IMR-90 (cell line): ENCODE measurements at regions not wholly inside any gene's neighbourhood (a gene's known extent, or its start where the extent isn't known, plus 50 kb on each side); places are given as distances from the start of the nearest gene placed in this dataset.

Experiments used
- ATAC-seq: fragments of 200-7000 bp; cut with Tn5 transposase; 2 replicates; pipeline ENCODE4 v1.9.1; 2020; ENCODE audit warnings: low read depth, mild to moderate bottlenecking, moderate library complexity
- BruUV-seq: library from RNA; stranded (reverse); fragments of 400-500 nt; replicated peaks from 2 replicates; lab custom pipeline; 2021; lab: Mats Ljungman, UMichigan
- CTCF ChIA-PET: fragments of 300-600 bp; formaldehyde crosslinking; extraction: SDS; loops from one replicate; lab custom pipeline; 2021; ENCODE audit warnings: antibody characterized with exemption; lab: Yijun Ruan, JAX
- POLR2A ChIA-PET: fragments of 300-600 bp; sonication (Branson Sonifier 250); formaldehyde crosslinking; loops from one replicate; lab custom pipeline; 2022; ENCODE audit warnings: antibody characterized with exemption; ENCODE audit not compliant: unreplicated experiment; lab: Charles Lee
- DNase-seq: peaks from one replicate; pipeline ENCODE4 v3.0.0; 2013
- H2AFZ ChIP-seq: replicated peaks from 2 replicates; pipeline ENCODE3; 2013; ENCODE audit warnings: low read length, mild to moderate bottlenecking; ENCODE audit not compliant: poor library complexity
- H2AK5ac ChIP-seq: 2 replicates; pipeline ENCODE4 v1.6.1; 2013; ENCODE audit warnings: low read depth, low read length, inconsistent platforms
- H2AK9ac ChIP-seq: replicated peaks from 2 replicates; pipeline ENCODE3; 2013; ENCODE audit warnings: mild to moderate bottlenecking, low read depth, low read length, moderate library complexity; ENCODE audit not compliant: poor library complexity
- H2BK120ac ChIP-seq: 2 replicates; pipeline ENCODE4 v1.6.1; 2013; ENCODE audit warnings: low read depth, low read length, inconsistent platforms
- H2BK15ac ChIP-seq: 3 replicates; pipeline ENCODE4 v1.6.1; 2013; ENCODE audit warnings: low read depth, low read length, inconsistent platforms
- H2BK20ac ChIP-seq: 2 replicates; pipeline ENCODE4 v1.6.1; 2013; ENCODE audit warnings: low read depth, mild to moderate bottlenecking, inconsistent platforms, low read length, moderate library complexity
- H2BK5ac ChIP-seq: 2 replicates; pipeline ENCODE4 v1.6.1; 2013; ENCODE audit warnings: mild to moderate bottlenecking, low read depth, low read length, inconsistent platforms; ENCODE audit not compliant: poor library complexity, severe bottlenecking
- H3K14ac ChIP-seq: replicated peaks from 2 replicates; pipeline ENCODE4 v1.6.1; 2013; ENCODE audit warnings: low read depth, low read length, inconsistent platforms
- H3K18ac ChIP-seq: 2 replicates; pipeline ENCODE4 v1.6.1; 2013; ENCODE audit warnings: low read depth, low read length, control low read depth
- H3K23ac ChIP-seq: 2 replicates; pipeline ENCODE4 v1.6.1; 2013; ENCODE audit warnings: low read depth, low read length, inconsistent platforms
- H3K27ac ChIP-seq: 2 replicates; pipeline ENCODE4 v1.5.1; 2013; ENCODE audit warnings: mild to moderate bottlenecking, control low read depth, low read length; ENCODE audit not compliant: insufficient read depth
- H3K27me3 ChIP-seq: 2 replicates; pipeline ENCODE4 v1.6.1; 2013; ENCODE audit warnings: low read length; ENCODE audit not compliant: control insufficient read depth, insufficient read depth
- H3K36me3 ChIP-seq: 2 replicates; pipeline ENCODE4 v1.6.1; 2013; ENCODE audit warnings: low read length, mixed read lengths; ENCODE audit not compliant: control insufficient read depth, insufficient read depth
- H3K4ac ChIP-seq: 2 replicates; pipeline ENCODE4 v1.6.1; 2013; ENCODE audit warnings: low read depth, low read length, inconsistent platforms
- H3K4me1 ChIP-seq: 2 replicates; pipeline ENCODE4 v1.6.1; 2013; ENCODE audit warnings: low read length, mixed read lengths; ENCODE audit not compliant: control insufficient read depth, insufficient read depth
- H3K4me2 ChIP-seq: 2 replicates; pipeline ENCODE4 v1.6.1; 2013; ENCODE audit warnings: low read depth, mild to moderate bottlenecking, control low read depth, low read length, moderate library complexity
- H3K4me3 ChIP-seq: 2 replicates; pipeline ENCODE4 v1.5.1; 2013; ENCODE audit warnings: low read depth, mild to moderate bottlenecking, control low read depth, low read length, moderate library complexity; ENCODE audit not compliant: insufficient read depth
- H3K56ac ChIP-seq: 2 replicates; pipeline ENCODE4 v1.6.1; 2013; ENCODE audit warnings: low read length, inconsistent platforms; ENCODE audit not compliant: insufficient read depth; ENCODE audit errors: extremely low read depth
- H3K79me1 ChIP-seq, 2 experiments: 2 replicates each; pipeline ENCODE4 v1.6.1; 2013; ENCODE audit warnings: low read length in 2 of 2, inconsistent platforms in 1 of 2, low read depth in 1 of 2
- H3K9ac ChIP-seq: 2 replicates; pipeline ENCODE4 v1.6.1; 2013; ENCODE audit warnings: low read depth, low read length, control low read depth
- H3K9me1 ChIP-seq: 2 replicates; pipeline ENCODE4 v1.6.1; 2013; ENCODE audit warnings: low read length, inconsistent platforms; ENCODE audit not compliant: insufficient read depth
- H3K9me3 ChIP-seq: 2 replicates; pipeline ENCODE4 v1.6.1; 2013; ENCODE audit warnings: low read length; ENCODE audit not compliant: control insufficient read depth, insufficient read depth
- H4K20me1 ChIP-seq: 2 replicates; pipeline ENCODE4 v1.6.1; 2013; ENCODE audit warnings: low read length, inconsistent platforms; ENCODE audit not compliant: insufficient read depth
- H4K5ac ChIP-seq: 2 replicates; pipeline ENCODE4 v1.6.1; 2013; ENCODE audit warnings: mild to moderate bottlenecking, low read depth, low read length, control low read depth
- H4K8ac ChIP-seq, 2 experiments: 2 replicates each; pipeline ENCODE4 v1.6.1; 2013; ENCODE audit warnings: low read depth in 2 of 2, low read length in 2 of 2, control low read depth in 1 of 2, inconsistent platforms in 1 of 2
- H4K91ac ChIP-seq: 2 replicates; pipeline ENCODE4 v1.6.1; 2013; ENCODE audit warnings: low read depth, low read length, inconsistent platforms; ENCODE audit not compliant: insufficient read depth
- CEBPB ChIP-seq: IDR thresholded peaks from 2 replicates; pipeline ENCODE4 v1.6.1; 2012; ENCODE audit warnings: low read depth, low read length, improper control_type of control experiment
- FOS ChIP-seq: fragments of 150-350 bp; IDR thresholded peaks from 2 replicates; pipeline ENCODE4 v1.6.1; 2016; ENCODE audit warnings: low read depth, low read length
- MAFK ChIP-seq: IDR thresholded peaks from 2 replicates; pipeline ENCODE4 v1.6.1; 2012; ENCODE audit warnings: low read depth, low read length, improper control_type of control experiment
- MAZ ChIP-seq: IDR thresholded peaks from 2 replicates; pipeline ENCODE4 v1.6.1; 2012; ENCODE audit warnings: low read depth, mild to moderate bottlenecking, low read length, improper control_type of control experiment, moderate library complexity, borderline replicate concordance
- NFE2L2 ChIP-seq: fragments of 150-350 bp; IDR thresholded peaks from 2 replicates; pipeline ENCODE4 v1.6.1; 2016; ENCODE audit warnings: low read depth, mild to moderate bottlenecking, low read length
- WGBS, 2 experiments: methylation state at CpG; one replicate each; pipeline versions ENCODE4 v1.1.5 to v1.1.7; 2013; ENCODE audit warnings: missing lambda C conversion rate in 2 of 2; ENCODE audit not compliant: insufficient read length in 1 of 2; ENCODE audit errors: extremely low coverage in 2 of 2; 5-methylcytosine and 5-hydroxymethylcytosine counted together
- dilution Hi-C: fragments of 300-500 bp; cut with HindIII; formaldehyde crosslinking; loops from one replicate; pipeline ENCODE4 v1.14.3; 2018; ENCODE audit warnings: low sequenced_read_pairs; ENCODE audit not compliant: unreplicated experiment
- in situ Hi-C: fragments of 300-500 bp; cut with MboI; formaldehyde crosslinking; loops from 3 replicates; pipeline ENCODE4 v1.14.3; 2019; ENCODE audit warnings: low sequenced_read_pairs, inconsistent platforms, mixed read lengths
- intact Hi-C: fragments of 100-400 bp; cut with micrococcal nuclease; formaldehyde crosslinking; loops from 2 replicates; pipeline ENCODE4 v1.10.0; 2022
- TF ChIP-seq, protein P1 (sequence below): fragments of 150-350 bp; IDR thresholded peaks from 2 replicates; pipeline ENCODE4 v1.6.1; 2017; ENCODE audit warnings: mild to moderate bottlenecking, antibody characterized with exemption, low read length, low read depth
- TF ChIP-seq, protein P2 (sequence below): fragments of 150-350 bp; IDR thresholded peaks from 2 replicates; pipeline ENCODE4 v1.6.1; 2016; ENCODE audit warnings: low read depth, mild to moderate bottlenecking, low read length, moderate library complexity, borderline replicate concordance

DNA sequence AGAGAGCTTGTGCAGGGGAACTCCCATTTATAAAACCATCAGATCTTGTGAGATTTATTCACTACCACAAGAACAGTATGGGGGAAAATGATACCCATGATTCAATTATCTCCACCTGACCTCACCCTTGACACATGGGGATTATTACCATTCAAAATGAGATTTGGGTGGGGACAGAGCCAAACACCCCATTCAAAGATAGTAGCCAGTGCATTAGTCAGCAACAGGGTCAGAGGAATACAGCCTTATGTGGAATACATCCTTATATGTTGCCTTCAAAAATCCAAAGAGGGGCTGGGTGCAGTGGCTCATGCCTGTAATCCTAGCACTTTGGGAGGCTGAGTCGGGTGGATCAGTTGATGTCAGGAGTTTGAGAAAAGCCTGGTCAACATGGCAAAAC lies 563.2 kb downstream of the CCDC171 start:
- in situ Hi-C loops: no loop called here
- no peak for ATAC-seq
- no peak overlapping the region for H3K27ac ChIP-seq
- no peaks in the 10 kb centered on the region for H3K9me3 ChIP-seq
- no peak overlapping the region for H2BK5ac ChIP-seq
- TF ChIP-seq CEBPB: no peak
- TF ChIP-seq FOS: no peak
- no peak for TF ChIP-seq MAFK
- TF ChIP-seq MAZ: no peak
- TF ChIP-seq, protein P1, sequence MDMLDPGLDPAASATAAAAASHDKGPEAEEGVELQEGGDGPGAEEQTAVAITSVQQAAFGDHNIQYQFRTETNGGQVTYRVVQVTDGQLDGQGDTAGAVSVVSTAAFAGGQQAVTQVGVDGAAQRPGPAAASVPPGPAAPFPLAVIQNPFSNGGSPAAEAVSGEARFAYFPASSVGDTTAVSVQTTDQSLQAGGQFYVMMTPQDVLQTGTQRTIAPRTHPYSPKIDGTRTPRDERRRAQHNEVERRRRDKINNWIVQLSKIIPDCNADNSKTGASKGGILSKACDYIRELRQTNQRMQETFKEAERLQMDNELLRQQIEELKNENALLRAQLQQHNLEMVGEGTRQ: no peak
- TF ChIP-seq, protein P2, sequence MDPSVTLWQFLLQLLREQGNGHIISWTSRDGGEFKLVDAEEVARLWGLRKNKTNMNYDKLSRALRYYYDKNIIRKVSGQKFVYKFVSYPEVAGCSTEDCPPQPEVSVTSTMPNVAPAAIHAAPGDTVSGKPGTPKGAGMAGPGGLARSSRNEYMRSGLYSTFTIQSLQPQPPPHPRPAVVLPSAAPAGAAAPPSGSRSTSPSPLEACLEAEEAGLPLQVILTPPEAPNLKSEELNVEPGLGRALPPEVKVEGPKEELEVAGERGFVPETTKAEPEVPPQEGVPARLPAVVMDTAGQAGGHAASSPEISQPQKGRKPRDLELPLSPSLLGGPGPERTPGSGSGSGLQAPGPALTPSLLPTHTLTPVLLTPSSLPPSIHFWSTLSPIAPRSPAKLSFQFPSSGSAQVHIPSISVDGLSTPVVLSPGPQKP: no peak
- no peak for TF ChIP-seq NFE2L2
- no peak overlapping the region for H4K5ac ChIP-seq
- no CpG with 5 or more reads among the region's 1 CpG for WGBS, 2 experiments
- no peak overlapping the region for H2AK5ac ChIP-seq
- H3K9me1 ChIP-seq: peaks cover 9% of the 10 kb centered on the region
- ChIA-PET CTCF (no interaction called here), POLR2A (no interaction called here)
- intact Hi-C loops: no loop called here
- no peak overlapping the region for H2BK15ac ChIP-seq
- no peak overlapping the region for H3K4ac ChIP-seq
- H3K36me3 ChIP-seq: no peaks in the 10 kb centered on the region
- no peak overlapping the region for H2AFZ ChIP-seq
- DNase-seq: no peak
- BruUV-seq: no TSS peak
- no peak overlapping the region for H2BK20ac ChIP-seq
- no peak overlapping the region for H3K9ac ChIP-seq
- H2BK120ac ChIP-seq: no peak overlapping the region
- H3K27me3 ChIP-seq: no peaks in the 10 kb centered on the region
- peaks cover 8% of the 10 kb centered on the region for H3K4me1 ChIP-seq
- no peaks in the 10 kb centered on the region for H4K20me1 ChIP-seq
- no peak overlapping the region for H3K23ac ChIP-seq
- H3K4me3 ChIP-seq: no peak overlapping the region
- no peak overlapping the region for H3K56ac ChIP-seq
- no peak overlapping the region for H3K14ac ChIP-seq
- no peak overlapping the region for H2AK9ac ChIP-seq
- H3K4me2 ChIP-seq: no peak overlapping the region
- no peak overlapping the region for H3K18ac ChIP-seq
- no peaks in the 10 kb centered on the region for H3K79me1 ChIP-seq
- dilution Hi-C loops: no loop called here
- H4K8ac ChIP-seq: no peak overlapping the region
- no peak overlapping the region for H4K91ac ChIP-seq
